ENCODE measurements at regions not wholly inside any gene's neighbourhood (a gene's known extent, or its start where the extent isn't known, plus 50 kb on each side); places are given as distances from the start of the nearest gene placed in this dataset.

DNA sequence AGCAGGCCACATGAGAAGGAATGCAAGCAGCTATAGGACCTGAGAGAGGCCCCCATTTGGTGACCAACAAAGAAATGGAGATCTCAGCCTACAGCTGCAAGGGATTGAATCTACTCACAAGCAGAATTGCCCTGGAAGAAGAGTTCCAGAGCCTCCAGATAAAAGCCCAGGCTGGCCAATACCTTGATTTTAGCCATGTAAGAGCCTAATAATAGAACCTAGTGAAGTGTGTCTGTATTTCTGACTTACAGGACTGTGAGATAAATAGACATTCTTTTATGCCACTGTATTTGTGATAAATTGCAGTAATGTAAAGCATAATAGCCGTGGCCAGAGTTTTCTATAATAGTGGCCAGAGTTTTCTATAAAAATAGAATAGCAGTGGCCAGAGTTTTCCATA lies 254.6 kb downstream of the PYDC2 start:
- TF ChIP-seq, protein P1, sequence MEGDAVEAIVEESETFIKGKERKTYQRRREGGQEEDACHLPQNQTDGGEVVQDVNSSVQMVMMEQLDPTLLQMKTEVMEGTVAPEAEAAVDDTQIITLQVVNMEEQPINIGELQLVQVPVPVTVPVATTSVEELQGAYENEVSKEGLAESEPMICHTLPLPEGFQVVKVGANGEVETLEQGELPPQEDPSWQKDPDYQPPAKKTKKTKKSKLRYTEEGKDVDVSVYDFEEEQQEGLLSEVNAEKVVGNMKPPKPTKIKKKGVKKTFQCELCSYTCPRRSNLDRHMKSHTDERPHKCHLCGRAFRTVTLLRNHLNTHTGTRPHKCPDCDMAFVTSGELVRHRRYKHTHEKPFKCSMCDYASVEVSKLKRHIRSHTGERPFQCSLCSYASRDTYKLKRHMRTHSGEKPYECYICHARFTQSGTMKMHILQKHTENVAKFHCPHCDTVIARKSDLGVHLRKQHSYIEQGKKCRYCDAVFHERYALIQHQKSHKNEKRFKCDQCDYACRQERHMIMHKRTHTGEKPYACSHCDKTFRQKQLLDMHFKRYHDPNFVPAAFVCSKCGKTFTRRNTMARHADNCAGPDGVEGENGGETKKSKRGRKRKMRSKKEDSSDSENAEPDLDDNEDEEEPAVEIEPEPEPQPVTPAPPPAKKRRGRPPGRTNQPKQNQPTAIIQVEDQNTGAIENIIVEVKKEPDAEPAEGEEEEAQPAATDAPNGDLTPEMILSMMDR (IDR thresholded peaks at IDR 0.05; ENCODE audit: insufficient read depth, low read length): no peak
- TF ChIP-seq POLR2AphosphoS5 (IDR thresholded peaks at IDR 0.05; ENCODE audit: low read depth): no peak
- no peak for TF ChIP-seq GABPA (IDR thresholded peaks at IDR 0.05; ENCODE audit: low read depth)
